Fibroblast of skin of right biceps (primary cell): ENCODE measurements at regions not wholly inside any gene's neighbourhood (a gene's known extent, or its start where the extent isn't known, plus 50 kb on each side); places are given as distances from the start of the nearest gene placed in this dataset.
"Not testable (repeated sequence)": the region's sequence is repeated elsewhere in the genome, so short reads cannot be mapped to it uniquely, and the experiment has no call there.

Experiments
- DNase-seq: peaks from one replicate; pipeline ENCODE4 v3.0.0-alpha.2; 2013

- no peak for DNase-seq
These were observed 504.2 kb upstream of the ID4 start for GRCh38 chr6:19332806-19333460.

- peak; percentile 62 for DNase-seq
These were observed 503.2 kb upstream of the ID4 start for GRCh38 chr6:19333936-19334335.

DNA sequence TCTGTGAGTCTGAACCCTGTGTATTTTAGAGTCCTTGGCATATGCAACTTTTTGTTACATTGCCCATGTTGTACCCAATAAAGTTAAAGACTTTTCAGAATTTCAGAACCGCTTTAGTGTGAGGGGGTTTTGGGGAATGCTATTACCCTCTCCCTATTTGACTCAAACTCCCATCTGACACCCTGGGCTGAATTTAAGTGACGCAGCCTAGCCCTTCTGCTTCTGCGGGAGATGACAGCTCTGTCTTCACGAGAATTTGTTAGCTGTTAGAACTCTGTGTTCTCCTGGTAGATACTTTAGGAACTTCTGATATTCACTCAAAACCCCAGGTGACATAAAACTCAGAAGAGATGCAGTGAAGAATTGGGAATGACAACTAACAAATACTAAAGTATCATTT, 500.6 kb upstream of the ID4 start:
- DNase-seq, result no peak

DNA sequence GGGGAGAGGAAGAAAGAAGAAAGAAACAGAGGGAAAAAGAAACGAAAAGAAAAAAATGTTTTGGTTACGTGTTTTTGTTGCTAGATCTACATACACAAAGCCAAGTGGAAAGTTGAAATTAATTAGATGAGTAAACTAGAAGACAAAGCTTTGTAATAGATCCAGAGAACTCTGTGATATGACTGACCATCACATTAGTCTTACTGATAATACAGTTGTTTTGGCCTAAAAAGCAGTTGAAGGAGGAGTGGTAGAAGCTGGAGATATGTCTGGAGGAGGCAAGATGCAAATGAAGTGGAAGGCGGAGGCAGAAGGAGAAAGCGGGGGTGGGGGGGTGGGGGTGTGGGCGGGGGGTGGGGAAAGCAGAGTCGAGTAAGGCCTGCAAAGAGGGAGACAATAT, 500.1 kb upstream of the ID4 start:
- DNase-seq, result no peak

GRCh38 chr6:19342616-19343015, 494.6 kb upstream of the ID4 start:
- DNase-seq, result no peak

- no peak for DNase-seq
These were observed 487.7 kb upstream of the ID4 start for GRCh38 chr6:19349429-19349828.

DNA sequence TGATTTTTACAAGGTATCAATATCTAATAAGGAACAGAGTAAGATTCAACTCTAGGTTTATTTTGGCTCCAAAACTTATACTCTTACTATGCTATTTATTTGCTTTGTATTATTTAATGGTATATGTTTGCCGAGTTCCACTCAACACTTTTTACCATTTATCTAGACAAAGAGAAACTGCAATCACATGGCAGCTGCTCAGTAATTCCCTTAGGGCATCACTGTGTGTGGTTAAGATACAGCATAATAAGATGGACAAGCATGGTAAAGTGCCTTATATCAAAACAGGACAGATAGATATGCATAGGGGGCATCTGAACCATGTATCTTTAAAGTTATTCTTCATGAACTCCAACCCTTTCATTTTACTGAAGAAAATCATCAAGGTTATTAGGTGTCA, 483.0 kb upstream of the ID4 start:
- DNase-seq, result no peak

DNA sequence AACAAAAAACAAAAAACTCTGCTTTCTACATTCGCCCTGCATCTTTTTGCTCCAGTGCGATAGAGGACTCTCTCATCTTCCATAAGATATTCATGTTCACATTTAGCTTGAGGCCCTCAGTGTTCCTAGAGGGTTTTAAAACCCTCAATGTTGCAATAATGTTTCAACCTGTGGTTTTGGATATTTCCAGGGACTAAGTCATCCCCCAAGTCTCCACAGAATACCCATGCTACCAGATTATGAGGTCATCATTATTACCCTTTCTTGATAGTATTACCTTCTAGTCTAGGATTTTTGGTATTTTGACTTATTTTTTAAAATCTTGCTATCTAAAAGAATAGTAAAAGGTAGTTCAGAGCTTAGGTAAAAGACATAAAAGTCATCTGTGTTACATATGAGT, 480.5 kb upstream of the ID4 start:
- DNase-seq, result peak; percentile 40

DNA sequence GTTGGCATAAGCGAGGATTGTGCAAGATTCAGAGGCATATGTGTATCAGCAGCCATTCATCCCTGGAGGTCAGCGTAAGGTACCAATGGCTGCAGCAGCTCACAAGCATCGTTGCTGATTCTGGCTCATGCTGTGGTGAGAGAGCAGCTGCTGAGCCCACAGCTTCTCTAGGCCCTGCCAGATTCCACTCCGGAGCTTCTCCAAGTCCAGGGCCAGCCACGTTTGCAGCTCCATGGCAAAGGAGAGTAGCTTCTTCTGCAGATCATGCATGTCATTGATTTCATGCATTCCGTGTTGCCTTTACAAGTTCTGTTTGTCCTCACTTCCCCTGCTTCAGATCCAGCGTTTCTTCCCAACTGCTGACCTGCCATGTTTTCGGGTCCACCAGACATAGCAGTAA, 474.8 kb upstream of the ID4 start:
- DNase-seq, result no peak

- DNase-seq, result peak; percentile 61
These were observed 468.7 kb upstream of the ID4 start for GRCh38 chr6:19368511-19368910.

- DNase-seq, result peak; percentile 23
These were observed 467.4 kb upstream of the ID4 start for GRCh38 chr6:19369785-19370184.

GRCh38 chr6:19370831-19371230, 466.3 kb upstream of the ID4 start:
- no peak for DNase-seq

GRCh38 chr6:19375613-19376012, 461.6 kb upstream of the ID4 start:
- DNase-seq, result no peak

- DNase-seq, result no peak
These were observed 459.4 kb upstream of the ID4 start for GRCh38 chr6:19377722-19378121.

GRCh38 chr6:19380293-19380692, 456.9 kb upstream of the ID4 start:
- DNase-seq, result no peak

DNA sequence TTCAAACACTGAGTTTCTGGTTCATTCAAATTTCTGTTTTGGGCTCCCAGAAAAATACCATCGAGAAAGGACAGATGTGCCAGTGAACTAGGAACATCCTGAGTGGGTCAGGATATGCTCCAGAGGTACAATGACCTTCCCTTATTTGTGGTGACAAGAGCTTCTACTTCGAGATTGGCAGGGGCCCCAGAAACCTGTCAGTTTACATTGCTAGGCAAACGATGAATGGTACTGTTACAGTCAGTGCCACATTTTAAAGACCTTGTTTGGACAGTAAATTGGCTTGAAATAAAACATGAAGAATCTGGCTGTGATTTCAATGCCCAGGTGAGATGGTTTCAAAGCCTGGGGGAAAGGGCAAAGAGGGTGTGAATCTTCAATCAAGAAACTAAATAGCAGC, 454.5 kb upstream of the ID4 start:
- DNase-seq, result no peak

- DNase-seq, result peak; percentile 11
These were observed 445.2 kb upstream of the ID4 start for GRCh38 chr6:19391926-19392325.

DNA sequence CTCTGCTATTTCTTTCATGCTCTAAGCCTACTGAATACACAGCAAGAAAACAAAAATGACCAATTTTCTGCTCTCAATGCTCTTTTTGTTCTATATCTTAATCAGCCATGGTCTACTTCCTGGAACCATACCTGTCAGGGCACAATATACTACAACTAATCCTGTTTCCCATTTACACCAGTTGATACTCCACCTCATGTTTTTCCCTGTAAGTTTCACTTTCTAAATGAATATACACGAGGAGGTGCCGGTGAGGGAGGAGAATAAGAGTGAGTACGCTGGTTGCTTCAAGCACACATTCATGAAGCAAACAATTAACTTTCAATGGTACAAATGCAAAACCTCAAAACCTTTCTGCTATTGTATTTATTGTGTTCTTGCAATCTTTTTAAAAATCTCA, 443.1 kb upstream of the ID4 start:
- no peak for DNase-seq

DNA sequence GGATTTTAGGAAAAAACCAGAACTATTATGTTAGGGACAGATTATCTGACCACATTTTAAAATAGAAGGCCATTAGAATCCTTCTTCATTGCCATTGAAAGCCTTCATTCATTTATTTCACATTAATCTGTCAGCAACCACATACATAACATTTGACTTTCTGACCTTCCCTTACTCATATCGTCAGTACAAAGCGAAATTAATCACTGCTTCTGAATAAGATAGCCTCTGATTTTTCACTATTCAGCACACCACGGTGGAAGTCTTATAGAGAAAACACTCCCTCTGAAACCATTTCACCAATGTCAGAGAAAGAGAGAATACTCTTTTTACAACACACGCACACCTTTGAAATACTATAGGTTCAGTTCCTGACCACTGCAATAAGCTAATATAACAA, 442.5 kb upstream of the ID4 start:
- peak; percentile 29 for DNase-seq

- DNase-seq, result no peak
These were observed 441.9 kb upstream of the ID4 start for GRCh38 chr6:19395316-19395715.

GRCh38 chr6:19399406-19399805, 437.8 kb upstream of the ID4 start:
- peak; percentile 48 for DNase-seq

DNA sequence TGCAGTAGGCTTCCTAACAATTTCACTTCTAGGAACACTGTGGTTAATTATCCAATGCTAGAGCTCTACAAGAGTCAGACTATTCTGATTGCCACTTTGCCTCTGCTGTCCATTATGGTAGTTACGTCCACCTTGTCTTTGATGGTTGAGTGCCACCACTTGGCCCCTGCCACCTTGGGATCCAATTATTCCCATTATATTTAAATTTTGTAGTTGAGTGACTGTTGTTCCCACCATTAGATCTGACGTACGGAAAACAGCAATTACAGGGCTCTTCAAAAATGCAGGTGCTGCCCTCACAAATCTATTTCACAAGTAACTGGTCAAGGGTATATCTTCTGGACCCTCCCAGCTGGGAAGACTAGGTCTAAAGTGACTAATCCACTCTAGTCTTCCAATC, 432.3 kb upstream of the ID4 start:
- not testable (repeated sequence) for DNase-seq

DNA sequence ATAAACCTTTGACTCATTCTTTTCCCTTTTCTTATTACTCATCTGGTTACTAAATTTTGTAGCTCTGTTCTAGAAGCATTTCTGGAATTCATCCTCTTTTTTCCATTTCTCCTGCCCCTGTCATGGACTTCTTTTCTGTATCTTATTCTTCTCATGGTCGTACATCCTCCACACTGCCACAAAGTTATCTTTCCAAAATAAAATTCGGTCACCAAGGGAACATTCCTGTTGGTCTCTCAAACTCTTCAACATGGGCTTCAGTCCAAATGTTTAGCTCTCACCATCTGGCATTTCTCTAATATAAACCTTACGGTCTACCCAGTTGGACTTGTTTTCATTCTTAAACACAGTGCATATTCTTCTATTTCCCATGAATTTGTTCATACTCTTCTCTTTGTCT, 428.8 kb upstream of the ID4 start:
- DNase-seq, result peak; percentile 30

DNA sequence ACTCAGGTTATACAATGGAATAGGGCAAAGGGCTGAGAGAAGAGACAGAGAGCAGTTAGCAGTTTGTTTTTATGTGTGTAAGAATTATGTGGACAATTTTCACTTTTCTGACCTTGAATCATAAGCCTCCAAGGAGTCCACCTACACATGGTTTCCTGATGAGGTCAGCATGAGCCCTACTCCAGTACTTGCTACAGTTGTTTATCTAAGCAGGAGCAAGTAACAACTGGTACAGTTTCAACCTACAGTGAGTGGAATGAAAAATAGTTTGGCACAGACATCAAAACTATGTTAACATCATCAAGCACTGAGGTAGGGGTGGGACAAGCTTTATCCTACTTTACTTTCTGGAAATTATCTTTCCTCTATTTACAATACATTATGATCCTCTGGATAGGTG, 426.7 kb upstream of the ID4 start:
- peak; percentile 46 for DNase-seq

DNA sequence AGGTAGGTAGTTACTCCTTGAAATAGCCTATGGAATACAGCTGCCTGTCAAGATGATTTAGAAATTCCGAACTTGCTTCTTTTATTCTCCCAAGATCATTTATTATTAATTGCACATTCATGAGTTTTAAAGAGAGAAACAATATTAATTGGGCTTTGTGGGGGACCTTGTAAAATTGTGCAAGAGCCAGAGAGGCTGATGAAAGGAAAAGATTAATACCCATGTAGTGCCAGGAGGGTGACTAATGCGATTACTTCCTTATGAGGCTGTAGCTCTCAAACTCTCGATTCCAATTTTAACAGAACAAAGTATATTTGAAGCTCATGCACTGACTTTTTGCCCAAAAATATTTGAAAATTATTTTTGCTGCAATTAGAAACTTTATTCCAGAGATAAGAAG, 423.8 kb upstream of the ID4 start:
- DNase-seq, result peak; percentile 69
